Endothelial cell (in vitro differentiated cells): ENCODE measurements at regions not wholly inside any gene's neighbourhood (a gene's known extent, or its start where the extent isn't known, plus 50 kb on each side); places are given as distances from the start of the nearest gene placed in this dataset.

ENCODE experiments used
- DNase-seq: peaks from one replicate; pipeline ENCODE4 v3.0.0; 2021; ENCODE audit warnings: low spot score
- H3K27ac Mint-ChIP-seq: one replicate; pipeline ENCODE4 v1.8.0; 2021; ENCODE audit warnings: mixed read lengths, inconsistent platforms; ENCODE audit not compliant: unreplicated experiment
- H3K27me3 Mint-ChIP-seq: one replicate; pipeline ENCODE4 v1.8.0; 2021; ENCODE audit warnings: mild to moderate bottlenecking, moderate library complexity, mixed read lengths, inconsistent platforms; ENCODE audit not compliant: unreplicated experiment
- H3K36me3 Mint-ChIP-seq: one replicate; pipeline ENCODE4 v1.8.0; 2021; ENCODE audit warnings: mild to moderate bottlenecking, low read depth, mixed read lengths, inconsistent platforms; ENCODE audit not compliant: unreplicated experiment
- H3K4me1 Mint-ChIP-seq: one replicate; pipeline ENCODE4 v1.8.0; 2021; ENCODE audit warnings: mild to moderate bottlenecking, mixed read lengths, inconsistent platforms; ENCODE audit not compliant: unreplicated experiment
- H3K4me3 Mint-ChIP-seq: one replicate; pipeline ENCODE4 v1.8.0; 2021; ENCODE audit warnings: mild to moderate bottlenecking, mixed read lengths, inconsistent platforms; ENCODE audit not compliant: unreplicated experiment
- H3K9me3 Mint-ChIP-seq: one replicate; pipeline ENCODE4 v1.8.0; 2021; ENCODE audit warnings: mixed read lengths, inconsistent platforms; ENCODE audit not compliant: unreplicated experiment
- CTCF ChIP-seq: fragments of 200-600 bp; sonication (generic); IDR thresholded peaks from one replicate; pipeline ENCODE4 v1.5.0; 2021; ENCODE audit warnings: antibody characterized with exemption; ENCODE audit not compliant: unreplicated experiment

GRCh38 chr20:48075591-48076174 lies 290.4 kb upstream of the SULF2 start:
- TF ChIP-seq CTCF: no peak
- H3K27me3 Mint-ChIP-seq: peaks cover 2% of the 10 kb centered on the region
- no peak overlapping the region for H3K4me3 Mint-ChIP-seq
- DNase-seq: no peak
- no peaks in the 10 kb centered on the region for H3K4me1 Mint-ChIP-seq
- no peaks in the 10 kb centered on the region for H3K9me3 Mint-ChIP-seq
- H3K27ac Mint-ChIP-seq: no peak overlapping the region
- no peaks in the 10 kb centered on the region for H3K36me3 Mint-ChIP-seq

- Mint-ChIP-seq H3K4me3 (no peak overlapping the region), H3K27ac (no peak overlapping the region), H3K4me1 (no peaks in the 10 kb centered on the region), H3K27me3 (peaks cover 3% of the 10 kb centered on the region), H3K9me3 (no peaks in the 10 kb centered on the region), H3K36me3 (no peaks in the 10 kb centered on the region)
- TF ChIP-seq CTCF: no peak
- DNase-seq: no peak
These were observed 285.8 kb upstream of the SULF2 start for GRCh38 chr20:48070991-48071652.

- TF ChIP-seq CTCF: no peak
- Mint-ChIP-seq H3K36me3 (no peaks in the 10 kb centered on the region), H3K9me3 (no peaks in the 10 kb centered on the region)
These were observed 284.3 kb upstream of the SULF2 start for GRCh38 chr20:48069596-48069995.

GRCh38 chr20:48066851-48067250 lies 281.6 kb upstream of the SULF2 start:
- H3K4me3 Mint-ChIP-seq: no peak overlapping the region
- no peaks in the 10 kb centered on the region for H3K4me1 Mint-ChIP-seq
- TF ChIP-seq CTCF: no peak
- DNase-seq: no peak
- H3K27me3 Mint-ChIP-seq: peaks cover 4% of the 10 kb centered on the region
- H3K9me3 Mint-ChIP-seq: no peaks in the 10 kb centered on the region
- H3K36me3 Mint-ChIP-seq: no peaks in the 10 kb centered on the region
- no peak overlapping the region for H3K27ac Mint-ChIP-seq

More at GRCh38 chr20:48069596-48069995, 284.3 kb upstream of the SULF2 start:
- Mint-ChIP-seq H3K4me3 (no peak overlapping the region), H3K27ac (no peak overlapping the region), H3K27me3 (peaks cover 3% of the 10 kb centered on the region), H3K4me1 (no peaks in the 10 kb centered on the region)
- no peak for DNase-seq

DNA sequence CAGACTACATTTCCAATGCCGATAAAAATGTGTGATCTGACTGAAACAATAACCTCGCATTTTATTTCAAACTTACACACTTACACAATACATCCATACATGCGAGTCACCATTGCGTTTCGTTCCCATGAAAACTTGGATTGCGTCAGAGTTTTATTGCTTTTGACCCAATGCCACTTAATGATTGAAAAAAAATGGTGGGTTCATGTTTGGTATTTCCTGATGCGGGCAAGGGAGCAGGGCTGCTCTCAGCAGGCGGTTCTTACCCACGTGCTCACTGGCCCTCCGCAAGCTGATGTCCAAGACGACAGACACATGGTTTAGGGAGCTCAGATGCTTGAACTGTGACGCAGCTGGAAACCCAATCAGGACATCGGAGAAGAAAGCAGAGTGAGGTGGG lies 281.0 kb upstream of the SULF2 start:
- Mint-ChIP-seq H3K36me3 (no peaks in the 10 kb centered on the region), H3K9me3 (no peaks in the 10 kb centered on the region), H3K27me3 (peaks cover 4% of the 10 kb centered on the region), H3K4me1 (no peaks in the 10 kb centered on the region), H3K27ac (peak overlapping the region; percentile 38), H3K4me3 (no peak overlapping the region)
- no peak for DNase-seq
- no peak for TF ChIP-seq CTCF
